ENCODE measurements at regions not wholly inside any gene's neighbourhood (a gene's known extent, or its start where the extent isn't known, plus 50 kb on each side); places are given as distances from the start of the nearest gene placed in this dataset.

DNA sequence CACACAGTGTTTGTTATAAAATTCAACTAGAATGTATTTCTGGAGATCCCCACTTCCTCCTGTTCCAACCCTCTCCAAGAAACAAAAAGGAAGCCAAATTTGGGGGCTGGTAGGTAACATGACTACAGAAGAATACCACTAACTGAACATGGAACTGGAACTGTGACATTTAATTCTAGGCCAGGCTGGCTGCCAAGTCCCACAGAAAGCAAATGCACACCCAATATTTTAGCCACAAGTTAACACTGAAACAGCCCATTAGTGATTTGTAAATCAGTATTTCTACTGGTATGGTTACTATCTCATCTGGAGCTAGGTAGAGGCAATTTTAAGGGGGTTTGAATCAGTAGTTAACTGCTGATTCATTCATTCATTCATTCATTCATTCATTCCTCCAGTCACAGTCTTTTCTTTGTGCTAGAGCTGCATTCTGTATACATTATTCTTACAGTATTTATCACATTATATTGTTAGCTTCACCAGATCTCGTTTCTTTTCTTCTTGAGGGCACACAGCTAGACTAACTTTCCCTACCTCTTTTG, 131.7 kb upstream of the GDNF start:
- no peak overlapping the region for H3K4me3 ChIP-seq (ENCODE audit: low read length)
- no peaks in the 10 kb centered on the region for H3K36me3 ChIP-seq (ENCODE audit: control insufficient read depth, insufficient read depth, low read length)
- H3K4me1 ChIP-seq (ENCODE audit: control insufficient read depth, insufficient read depth, low read length): no peaks in the 10 kb centered on the region
- Mint-ChIP-seq H3K4me3 (no peak overlapping the region), H3K9me3 (no peaks in the 10 kb centered on the region), H3K4me1 (no peaks in the 10 kb centered on the region), H3K36me3 (ENCODE audit: low read depth) (no peaks in the 10 kb centered on the region), H3K27ac (no peak overlapping the region), H3K27me3 (ENCODE audit: insufficient read depth) (peaks cover 6% of the 10 kb centered on the region)
- TF ChIP-seq, protein P1, sequence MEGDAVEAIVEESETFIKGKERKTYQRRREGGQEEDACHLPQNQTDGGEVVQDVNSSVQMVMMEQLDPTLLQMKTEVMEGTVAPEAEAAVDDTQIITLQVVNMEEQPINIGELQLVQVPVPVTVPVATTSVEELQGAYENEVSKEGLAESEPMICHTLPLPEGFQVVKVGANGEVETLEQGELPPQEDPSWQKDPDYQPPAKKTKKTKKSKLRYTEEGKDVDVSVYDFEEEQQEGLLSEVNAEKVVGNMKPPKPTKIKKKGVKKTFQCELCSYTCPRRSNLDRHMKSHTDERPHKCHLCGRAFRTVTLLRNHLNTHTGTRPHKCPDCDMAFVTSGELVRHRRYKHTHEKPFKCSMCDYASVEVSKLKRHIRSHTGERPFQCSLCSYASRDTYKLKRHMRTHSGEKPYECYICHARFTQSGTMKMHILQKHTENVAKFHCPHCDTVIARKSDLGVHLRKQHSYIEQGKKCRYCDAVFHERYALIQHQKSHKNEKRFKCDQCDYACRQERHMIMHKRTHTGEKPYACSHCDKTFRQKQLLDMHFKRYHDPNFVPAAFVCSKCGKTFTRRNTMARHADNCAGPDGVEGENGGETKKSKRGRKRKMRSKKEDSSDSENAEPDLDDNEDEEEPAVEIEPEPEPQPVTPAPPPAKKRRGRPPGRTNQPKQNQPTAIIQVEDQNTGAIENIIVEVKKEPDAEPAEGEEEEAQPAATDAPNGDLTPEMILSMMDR (conservative IDR thresholded peaks at IDR 0.05): no peak
- H3K9ac ChIP-seq (ENCODE audit: extremely low read depth, low read length, poor library complexity, severe bottlenecking): no peak overlapping the region
- no peaks in the 10 kb centered on the region for H3K27me3 ChIP-seq (ENCODE audit: control insufficient read depth, insufficient read depth, low read length, poor library complexity, severe bottlenecking)
- DNase-seq: no peak
- H3K27ac ChIP-seq (ENCODE audit: low read depth, low read length): no peak overlapping the region
- WGBS, 2 experiments (ENCODE audit: insufficient coverage in 1 of 2, insufficient read length in 1 of 2): 67% methylated on average over 1 of the region's 1 CpG; no CpG with 5 or more reads in 1 of the 2 experiments
- no peaks in the 10 kb centered on the region for H3K9me3 ChIP-seq (ENCODE audit: control insufficient read depth, low read length)

DNA sequence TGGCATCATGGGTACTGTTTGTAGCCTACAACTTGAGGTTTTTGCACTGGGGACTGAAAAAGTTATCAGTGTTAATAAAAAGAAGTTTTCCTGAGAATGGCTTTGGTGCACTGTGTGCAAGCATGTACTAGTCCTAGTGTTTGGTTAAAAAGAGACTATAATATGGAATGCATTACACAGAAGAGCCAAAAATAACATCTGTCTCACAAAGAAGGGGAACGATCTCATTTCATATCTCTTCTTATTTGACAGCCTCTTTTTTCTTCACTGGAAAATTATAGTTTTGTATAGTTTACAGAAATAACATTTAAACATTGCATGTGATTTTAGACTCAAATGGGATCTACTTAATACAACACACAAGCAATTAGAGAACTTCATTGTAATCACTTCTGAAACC, 127.0 kb upstream of the GDNF start:
- DNase-seq: no peak
- no peaks in the 10 kb centered on the region for H3K4me1 ChIP-seq (ENCODE audit: control insufficient read depth, insufficient read depth, low read length)
- 88% methylated on average over 1 of the region's 1 CpG; no CpG with 5 or more reads in 1 of the 2 experiments for WGBS, 2 experiments (ENCODE audit: insufficient coverage in 1 of 2, insufficient read length in 1 of 2)
- H3K27me3 ChIP-seq (ENCODE audit: control insufficient read depth, insufficient read depth, low read length, poor library complexity, severe bottlenecking): no peaks in the 10 kb centered on the region
- TF ChIP-seq, protein P1 (conservative IDR thresholded peaks at IDR 0.05): no peak
- H3K9me3 ChIP-seq (ENCODE audit: control insufficient read depth, low read length): no peaks in the 10 kb centered on the region
- no peak overlapping the region for H3K27ac ChIP-seq (ENCODE audit: low read depth, low read length)
- no peaks in the 10 kb centered on the region for H3K4me1 Mint-ChIP-seq
- H3K36me3 ChIP-seq (ENCODE audit: control insufficient read depth, insufficient read depth, low read length): no peaks in the 10 kb centered on the region
- H3K27ac Mint-ChIP-seq: no peak overlapping the region
- H3K36me3 Mint-ChIP-seq (ENCODE audit: low read depth): no peaks in the 10 kb centered on the region
- H3K9me3 Mint-ChIP-seq: no peaks in the 10 kb centered on the region
- H3K4me3 Mint-ChIP-seq: no peak overlapping the region
- no peak overlapping the region for H3K4me3 ChIP-seq (ENCODE audit: low read length)
- peaks cover 3% of the 10 kb centered on the region for H3K27me3 Mint-ChIP-seq (ENCODE audit: insufficient read depth)
- H3K9ac ChIP-seq (ENCODE audit: extremely low read depth, low read length, poor library complexity, severe bottlenecking): no peak overlapping the region

DNA sequence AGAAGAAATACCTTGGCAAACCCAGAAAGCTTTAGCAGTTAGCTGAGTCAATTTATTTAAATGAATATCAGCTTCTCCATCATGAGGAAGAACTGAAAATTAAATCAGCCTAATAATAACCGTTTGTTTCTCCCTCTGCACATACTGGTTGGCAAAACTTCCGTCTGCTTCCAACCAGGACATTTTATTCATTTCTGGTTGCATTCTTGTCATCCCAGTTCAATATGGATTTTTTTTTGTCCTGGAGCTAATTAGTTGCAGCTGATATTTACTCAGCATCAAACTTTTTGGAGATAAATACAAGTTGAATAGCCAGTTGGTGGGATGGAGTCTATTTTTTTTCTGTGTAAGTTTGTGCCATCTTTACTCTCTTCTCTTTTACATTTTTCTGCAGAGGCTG, 126.5 kb upstream of the GDNF start:
- H3K36me3 ChIP-seq (ENCODE audit: control insufficient read depth, insufficient read depth, low read length): no peaks in the 10 kb centered on the region
- no peak overlapping the region for H3K4me3 Mint-ChIP-seq
- H3K9me3 ChIP-seq (ENCODE audit: control insufficient read depth, low read length): no peaks in the 10 kb centered on the region
- no peak overlapping the region for H3K27ac ChIP-seq (ENCODE audit: low read depth, low read length)
- no peak overlapping the region for H3K9ac ChIP-seq (ENCODE audit: extremely low read depth, low read length, poor library complexity, severe bottlenecking)
- no peaks in the 10 kb centered on the region for H3K4me1 Mint-ChIP-seq
- H3K4me3 ChIP-seq (ENCODE audit: low read length): no peak overlapping the region
- H3K9me3 Mint-ChIP-seq: no peaks in the 10 kb centered on the region
- no peaks in the 10 kb centered on the region for H3K4me1 ChIP-seq (ENCODE audit: control insufficient read depth, insufficient read depth, low read length)
- 83 to 89% methylated on average over 1 to 2 of the region's 2 CpGs for WGBS, 2 experiments (ENCODE audit: insufficient coverage in 1 of 2, insufficient read length in 1 of 2)
- TF ChIP-seq, protein P1 (conservative IDR thresholded peaks at IDR 0.05): no peak
- H3K27me3 ChIP-seq (ENCODE audit: control insufficient read depth, insufficient read depth, low read length, poor library complexity, severe bottlenecking): no peaks in the 10 kb centered on the region
- no peaks in the 10 kb centered on the region for H3K36me3 Mint-ChIP-seq (ENCODE audit: low read depth)
- H3K27me3 Mint-ChIP-seq (ENCODE audit: insufficient read depth): peaks cover 3% of the 10 kb centered on the region
- DNase-seq: no peak
- no peak overlapping the region for H3K27ac Mint-ChIP-seq
